Activated T-helper 2 cell treated with anti-CD3 and anti-CD28 coated beads, Interferon-gamma antibody, Interleukin-2, Interleukin-4, amounts not matched to agents 10 μg/mL and 5 μg/mL and 100 μg/mL, durations not matched to agents 14 hours and 24 hours and 36 hours (primary cell): ENCODE measurements at regions not wholly inside any gene's neighbourhood (a gene's known extent, or its start where the extent isn't known, plus 50 kb on each side); places are given as distances from the start of the nearest gene placed in this dataset.

ENCODE experiments used
- DNase-seq: peaks from one replicate; pipeline ENCODE4 v3.0.0; 2021; ENCODE audit warnings: low spot score
- H3K27ac Mint-ChIP-seq: one replicate; pipeline ENCODE4 v1.8.0; 2021; ENCODE audit warnings: mixed read lengths
- H3K27me3 Mint-ChIP-seq: one replicate; pipeline ENCODE4 v1.8.0; 2021; ENCODE audit warnings: low read depth, mixed read lengths
- H3K36me3 Mint-ChIP-seq: one replicate; pipeline ENCODE4 v1.8.0; 2021; ENCODE audit warnings: low read depth, mixed read lengths
- H3K4me1 Mint-ChIP-seq: one replicate; pipeline ENCODE4 v1.8.0; 2021; ENCODE audit warnings: low read depth, mixed read lengths
- H3K4me3 Mint-ChIP-seq: one replicate; pipeline ENCODE4 v1.8.0; 2021; ENCODE audit warnings: low read depth, mild to moderate bottlenecking, moderate library complexity, mixed read lengths
- H3K9me3 Mint-ChIP-seq: one replicate; pipeline ENCODE4 v1.8.0; 2021; ENCODE audit warnings: mixed read lengths
- intact Hi-C: fragments of 100-400 bp; cut with micrococcal nuclease; formaldehyde crosslinking; loops from one replicate; pipeline ENCODE4 v1.15.1; 2023

GRCh38 chr15:46111730-46112129 lies 476.9 kb downstream of the SQOR start:
- no peaks in the 10 kb centered on the region for H3K36me3 Mint-ChIP-seq
- no peaks in the 10 kb centered on the region for H3K4me1 Mint-ChIP-seq
- no peak overlapping the region for H3K4me3 Mint-ChIP-seq
- peaks cover 4% of the 10 kb centered on the region for H3K9me3 Mint-ChIP-seq
- no peak for DNase-seq
- no peak overlapping the region for H3K27ac Mint-ChIP-seq
- intact Hi-C loops = no loop called here
- H3K27me3 Mint-ChIP-seq = no peaks in the 10 kb centered on the region

GRCh38 chr15:46117071-46117470 lies 482.2 kb downstream of the SQOR start:
- H3K9me3 Mint-ChIP-seq = peaks cover 12% of the 10 kb centered on the region
- H3K4me3 Mint-ChIP-seq = no peak overlapping the region
- H3K36me3 Mint-ChIP-seq = no peaks in the 10 kb centered on the region
- H3K4me1 Mint-ChIP-seq = no peaks in the 10 kb centered on the region
- H3K27ac Mint-ChIP-seq = no peak overlapping the region
- intact Hi-C loops = no loop called here
- no peak for DNase-seq
- no peaks in the 10 kb centered on the region for H3K27me3 Mint-ChIP-seq

GRCh38 chr15:46120713-46121112 lies 485.9 kb downstream of the SQOR start:
- Mint-ChIP-seq H3K4me1 (no peaks in the 10 kb centered on the region), H3K27me3 (no peaks in the 10 kb centered on the region), H3K4me3 (no peak overlapping the region), H3K27ac (no peak overlapping the region), H3K36me3 (no peaks in the 10 kb centered on the region), H3K9me3 (peaks cover 39% of the 10 kb centered on the region)
- DNase-seq = no peak
- intact Hi-C loops = no loop called here

- Mint-ChIP-seq H3K27ac (no peak overlapping the region), H3K4me1 (no peaks in the 10 kb centered on the region), H3K4me3 (no peak overlapping the region), H3K36me3 (no peaks in the 10 kb centered on the region), H3K9me3 (peaks cover 39% of the 10 kb centered on the region), H3K27me3 (no peaks in the 10 kb centered on the region)
- intact Hi-C loops = no loop called here
- DNase-seq = no peak
Measured at GRCh38 chr15:46121441-46121840, 486.6 kb downstream of the SQOR start.

GRCh38 chr15:46126581-46126980 lies 491.8 kb downstream of the SQOR start:
- Mint-ChIP-seq H3K4me1 (no peaks in the 10 kb centered on the region), H3K36me3 (no peaks in the 10 kb centered on the region), H3K27me3 (no peaks in the 10 kb centered on the region), H3K27ac (no peak overlapping the region), H3K9me3 (peaks cover 44% of the 10 kb centered on the region), H3K4me3 (no peak overlapping the region)
- DNase-seq = no peak
- intact Hi-C loops = no loop called here

GRCh38 chr15:46127361-46127874 lies 492.6 kb downstream of the SQOR start:
- no peak overlapping the region for H3K4me3 Mint-ChIP-seq
- peaks cover 41% of the 10 kb centered on the region for H3K9me3 Mint-ChIP-seq
- H3K27ac Mint-ChIP-seq = no peak overlapping the region
- H3K27me3 Mint-ChIP-seq = no peaks in the 10 kb centered on the region
- no peaks in the 10 kb centered on the region for H3K36me3 Mint-ChIP-seq
- intact Hi-C loops = no loop called here
- DNase-seq = no peak
- H3K4me1 Mint-ChIP-seq = no peaks in the 10 kb centered on the region

- Mint-ChIP-seq H3K27ac (no peak overlapping the region), H3K4me3 (no peak overlapping the region), H3K36me3 (no peaks in the 10 kb centered on the region), H3K27me3 (no peaks in the 10 kb centered on the region), H3K4me1 (no peaks in the 10 kb centered on the region), H3K9me3 (peaks cover 29% of the 10 kb centered on the region)
- DNase-seq = no peak
- intact Hi-C loops = no loop called here
Measured at GRCh38 chr15:46129145-46129544, 494.3 kb downstream of the SQOR start.

GRCh38 chr15:46131876-46132275 lies 497.0 kb downstream of the SQOR start:
- Mint-ChIP-seq H3K36me3 (no peaks in the 10 kb centered on the region), H3K4me1 (no peaks in the 10 kb centered on the region), H3K4me3 (no peak overlapping the region), H3K27ac (no peak overlapping the region), H3K9me3 (peaks cover 32% of the 10 kb centered on the region), H3K27me3 (no peaks in the 10 kb centered on the region)
- no peak for DNase-seq
- intact Hi-C loops = no loop called here

- no peak for DNase-seq
- no peaks in the 10 kb centered on the region for H3K36me3 Mint-ChIP-seq
- peaks cover 30% of the 10 kb centered on the region for H3K9me3 Mint-ChIP-seq
- no peaks in the 10 kb centered on the region for H3K4me1 Mint-ChIP-seq
- H3K27ac Mint-ChIP-seq = no peak overlapping the region
- H3K4me3 Mint-ChIP-seq = no peak overlapping the region
- intact Hi-C loops = no loop called here
- H3K27me3 Mint-ChIP-seq = no peaks in the 10 kb centered on the region
Measured at GRCh38 chr15:46137443-46137842, 502.6 kb downstream of the SQOR start.

- intact Hi-C loops = no loop called here
- Mint-ChIP-seq H3K27ac (no peak overlapping the region), H3K36me3 (no peaks in the 10 kb centered on the region), H3K4me1 (no peaks in the 10 kb centered on the region), H3K27me3 (no peaks in the 10 kb centered on the region), H3K9me3 (peaks cover 10% of the 10 kb centered on the region), H3K4me3 (no peak overlapping the region)
- no peak for DNase-seq
Measured at GRCh38 chr15:46146002-46146401, 511.2 kb downstream of the SQOR start.

- Mint-ChIP-seq H3K27me3 (no peaks in the 10 kb centered on the region), H3K36me3 (no peaks in the 10 kb centered on the region), H3K9me3 (peaks cover 10% of the 10 kb centered on the region), H3K4me3 (no peak overlapping the region), H3K4me1 (no peaks in the 10 kb centered on the region), H3K27ac (no peak overlapping the region)
- intact Hi-C loops = no loop called here
- no peak for DNase-seq
Measured at GRCh38 chr15:46146915-46147314, 512.1 kb downstream of the SQOR start.

GRCh38 chr15:46151786-46152185 lies 517.0 kb downstream of the SQOR start:
- Mint-ChIP-seq H3K27me3 (no peaks in the 10 kb centered on the region), H3K9me3 (peaks cover 12% of the 10 kb centered on the region)
- intact Hi-C loops = no loop called here

GRCh38 chr15:46166750-46167149 lies 531.9 kb downstream of the SQOR start:
- H3K4me1 Mint-ChIP-seq = no peaks in the 10 kb centered on the region
- H3K36me3 Mint-ChIP-seq = no peaks in the 10 kb centered on the region
- intact Hi-C loops = no loop called here
- H3K9me3 Mint-ChIP-seq = peaks cover 42% of the 10 kb centered on the region
- H3K27ac Mint-ChIP-seq = no peak overlapping the region
- H3K27me3 Mint-ChIP-seq = no peaks in the 10 kb centered on the region
- H3K4me3 Mint-ChIP-seq = no peak overlapping the region
- DNase-seq = no peak

More at GRCh38 chr15:46151786-46152185, 517.0 kb downstream of the SQOR start:
- H3K4me3 Mint-ChIP-seq = no peak overlapping the region
- H3K36me3 Mint-ChIP-seq = no peaks in the 10 kb centered on the region
- no peak for DNase-seq
- H3K4me1 Mint-ChIP-seq = no peaks in the 10 kb centered on the region
- H3K27ac Mint-ChIP-seq = no peak overlapping the region

GRCh38 chr15:46170326-46170725 lies 535.5 kb downstream of the SQOR start:
- Mint-ChIP-seq H3K4me3 (no peak overlapping the region), H3K4me1 (no peaks in the 10 kb centered on the region), H3K27ac (no peak overlapping the region), H3K27me3 (no peaks in the 10 kb centered on the region), H3K36me3 (no peaks in the 10 kb centered on the region), H3K9me3 (peaks cover 45% of the 10 kb centered on the region)
- intact Hi-C loops = no loop called here
- no peak for DNase-seq
